ENCODE measurements at regions not wholly inside any gene's neighbourhood (a gene's known extent, or its start where the extent isn't known, plus 50 kb on each side); places are given as distances from the start of the nearest gene placed in this dataset.

GRCh38 chr9:90741036-90741435, 60.6 kb upstream of the SYK start:
- Histone ChIP-seq H3K4me3 (no peak overlapping the region), H3K27me3 (ENCODE audit: low read depth) (no peaks in the 10 kb centered on the region), H3K4me1 (no peaks in the 10 kb centered on the region), H3K9me3 (peaks cover 4% of the 10 kb centered on the region), H3K36me3 (no peaks in the 10 kb centered on the region), H3K27ac (no peak overlapping the region)
- no peak for TF ChIP-seq CTCF (IDR thresholded peaks at IDR 0.05)
- intact Hi-C loops (cut with DNase I): no loop called here
- ATAC-seq (no peak), DNase-seq (no peak)

GRCh38 chr9:90737742-90738141, 63.9 kb upstream of the SYK start:
- intact Hi-C loops (cut with DNase I): no loop called here
- TF ChIP-seq CTCF (IDR thresholded peaks at IDR 0.05): no peak
- Histone ChIP-seq H3K36me3 (no peaks in the 10 kb centered on the region), H3K9me3 (peaks cover 4% of the 10 kb centered on the region), H3K4me3 (no peak overlapping the region), H3K27me3 (ENCODE audit: low read depth) (no peaks in the 10 kb centered on the region), H3K27ac (no peak overlapping the region), H3K4me1 (no peaks in the 10 kb centered on the region)
- ATAC-seq (no peak), DNase-seq (no peak)

GRCh38 chr9:90735952-90736351, 65.7 kb upstream of the SYK start:
- no peak overlapping the region for H3K4me3 ChIP-seq
- no peak for TF ChIP-seq CTCF (IDR thresholded peaks at IDR 0.05)
- H3K27ac ChIP-seq: no peak overlapping the region
- no peaks in the 10 kb centered on the region for H3K36me3 ChIP-seq
- H3K4me1 ChIP-seq: no peaks in the 10 kb centered on the region
- DNase-seq (no peak), ATAC-seq (no peak)
- H3K27me3 ChIP-seq (ENCODE audit: low read depth): no peaks in the 10 kb centered on the region
- H3K9me3 ChIP-seq: peaks cover 4% of the 10 kb centered on the region
- intact Hi-C loops (cut with DNase I): no loop called here

DNA sequence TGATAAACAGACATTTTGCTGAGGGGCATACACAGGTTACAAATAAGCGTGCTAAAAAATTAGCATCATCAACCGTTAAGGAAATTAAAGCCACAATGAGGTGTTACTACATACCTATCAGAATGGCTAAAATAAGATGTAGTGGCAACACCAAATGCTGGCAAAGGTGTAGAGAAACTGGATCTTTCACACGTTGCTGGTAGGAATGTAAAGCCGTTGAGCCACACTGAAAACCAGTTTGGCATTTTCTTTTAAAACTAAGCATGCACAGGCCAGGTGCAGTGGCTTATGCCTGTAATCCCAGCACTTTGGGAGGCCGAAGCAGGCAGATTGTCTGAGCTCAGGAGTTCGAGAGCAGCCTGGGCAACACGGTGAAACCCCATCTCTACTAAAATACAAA, 67.0 kb upstream of the SYK start:
- no peak for DNase-seq
- ATAC-seq: no peak
- intact Hi-C loops (cut with DNase I): no loop called here
- no peak overlapping the region for H3K4me3 ChIP-seq
- H3K27ac ChIP-seq: no peak overlapping the region
- no peak for TF ChIP-seq CTCF (IDR thresholded peaks at IDR 0.05)
- no peaks in the 10 kb centered on the region for H3K27me3 ChIP-seq (ENCODE audit: low read depth)
- H3K4me1 ChIP-seq: no peaks in the 10 kb centered on the region
- H3K36me3 ChIP-seq: no peaks in the 10 kb centered on the region
- H3K9me3 ChIP-seq: peaks cover 4% of the 10 kb centered on the region

DNA sequence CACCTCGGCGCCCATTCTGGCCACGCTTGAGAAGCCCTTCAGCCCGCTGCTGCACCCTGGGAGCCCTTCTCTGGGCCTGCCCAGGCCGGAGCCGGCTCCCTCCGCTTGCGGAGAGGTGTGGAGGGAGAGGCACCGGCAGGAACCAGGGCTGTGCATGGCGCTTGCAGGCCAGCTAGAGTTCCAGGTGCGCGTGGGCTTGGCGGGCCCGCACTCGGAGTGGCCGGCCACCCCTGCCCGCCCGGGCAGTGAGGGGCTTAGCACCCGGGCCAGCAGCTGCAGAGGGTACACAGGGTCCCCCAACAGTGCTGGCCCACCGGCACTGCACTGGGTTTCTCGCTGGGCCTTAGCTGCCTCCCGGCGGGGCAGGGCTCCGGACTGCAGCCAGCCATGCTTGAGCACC, 72.3 kb upstream of the SYK start:
- H3K4me1 ChIP-seq: no peaks in the 10 kb centered on the region
- intact Hi-C loops (cut with DNase I): no loop called here
- H3K27ac ChIP-seq: no peak overlapping the region
- H3K27me3 ChIP-seq (ENCODE audit: low read depth): no peaks in the 10 kb centered on the region
- H3K36me3 ChIP-seq: no peaks in the 10 kb centered on the region
- DNase-seq (no peak), ATAC-seq (no peak)
- no peaks in the 10 kb centered on the region for H3K9me3 ChIP-seq
- TF ChIP-seq CTCF (IDR thresholded peaks at IDR 0.05): no peak
- no peak overlapping the region for H3K4me3 ChIP-seq

GRCh38 chr9:90727488-90727887, 74.1 kb upstream of the SYK start:
- no peak for TF ChIP-seq CTCF (IDR thresholded peaks at IDR 0.05)
- H3K27ac ChIP-seq: no peak overlapping the region
- H3K9me3 ChIP-seq: no peaks in the 10 kb centered on the region
- intact Hi-C loops (cut with DNase I): no loop called here
- H3K4me3 ChIP-seq: no peak overlapping the region
- no peaks in the 10 kb centered on the region for H3K36me3 ChIP-seq
- no peak for ATAC-seq
- no peak for DNase-seq
- no peaks in the 10 kb centered on the region for H3K4me1 ChIP-seq
- no peaks in the 10 kb centered on the region for H3K27me3 ChIP-seq (ENCODE audit: low read depth)
